Esophagus (tissue), 2 donors: ENCODE measurements at regions not wholly inside any gene's neighbourhood (a gene's known extent, or its start where the extent isn't known, plus 50 kb on each side); places are given as distances from the start of the nearest gene placed in this dataset.
"Not testable (repeated sequence)": the region's sequence is repeated elsewhere in the genome, so short reads cannot be mapped to it uniquely, and the experiment has no call there.

Experiments used
- H3K27ac ChIP-seq, 2 donors: one replicate each; pipeline ENCODE4 v1.5.1; 2013; ENCODE audit warnings: low read depth in 2 of 2, mild to moderate bottlenecking in 2 of 2, inconsistent platforms in 1 of 2, low read length in 1 of 2, moderate library complexity in 1 of 2
- H3K27me3 ChIP-seq, 2 donors: one replicate each; pipeline ENCODE4 v1.6.1; 2013; ENCODE audit warnings: low read length in 2 of 2, control low read depth in 1 of 2, mild to moderate bottlenecking in 1 of 2; ENCODE audit not compliant: insufficient read depth in 2 of 2, control insufficient read depth in 1 of 2
- H3K36me3 ChIP-seq, 2 donors: one replicate each; pipeline ENCODE4 v1.6.1; 2013; ENCODE audit warnings: low read length in 1 of 2; ENCODE audit not compliant: control insufficient read depth in 2 of 2, insufficient read depth in 2 of 2
- H3K4me1 ChIP-seq, 2 donors: one replicate each; pipeline ENCODE4 v1.6.1; 2013; ENCODE audit warnings: low read length in 1 of 2; ENCODE audit not compliant: control insufficient read depth in 2 of 2, insufficient read depth in 2 of 2
- H3K4me3 ChIP-seq, 2 donors: one replicate each; pipeline ENCODE4 v1.5.1; 2013; ENCODE audit warnings: low read length in 2 of 2, mild to moderate bottlenecking in 2 of 2, low read depth in 1 of 2, moderate library complexity in 1 of 2
- H3K9me3 ChIP-seq, 2 donors: one replicate each; pipeline ENCODE4 v1.6.1; 2013; ENCODE audit warnings: mild to moderate bottlenecking in 2 of 2, low read depth in 1 of 2, low read length in 1 of 2, moderate library complexity in 1 of 2; ENCODE audit not compliant: control insufficient read depth in 2 of 2, insufficient read depth in 1 of 2
- WGBS, 2 donors: extraction: QIAGEN DNeasy Blood & Tissue Kit; methylation state at CpG; one replicate each; pipeline ENCODE4 v1.1.7; 2013; 5-methylcytosine and 5-hydroxymethylcytosine counted together
- donor health status: healthy with polysubstance abuse.
- donor health status: Bipolar disorder and iron deficiency.

- Histone ChIP-seq H3K4me1 (peaks cover 0 to 7% of the 10 kb centered on the region in 2 donors), H3K27me3 (no peaks in the 10 kb centered on the region), H3K36me3 (no peaks in the 10 kb centered on the region), H3K27ac (peak overlapping the region; percentile 82 to 89), H3K4me3 (peak overlapping the region; percentile 65 to 75), H3K9me3 (no peaks in the 10 kb centered on the region)
- 2 to 5% methylated on average over 19 to 68 of the region's 68 CpGs for WGBS, 2 donors
Observed at GRCh38 chr12:67069451-67070306, 199.5 kb upstream of the CAND1 start.

- WGBS, 2 donors, result 59 to 67% methylated on average over 6 of the region's 6 CpGs
- no peaks in the 10 kb centered on the region for H3K9me3 ChIP-seq
- H3K4me1 ChIP-seq, result peaks cover 0 to 7% of the 10 kb centered on the region in 2 donors
- no peaks in the 10 kb centered on the region for H3K27me3 ChIP-seq
- H3K27ac ChIP-seq, result no peak overlapping the region
- H3K4me3 ChIP-seq, result no peak overlapping the region
- no peaks in the 10 kb centered on the region for H3K36me3 ChIP-seq
Observed at GRCh38 chr12:67070307-67070600, 198.9 kb upstream of the CAND1 start.

- WGBS, 2 donors, result 87 to 89% methylated on average over 4 of the region's 4 CpGs
- H3K9me3 ChIP-seq, result no peaks in the 10 kb centered on the region
- H3K27me3 ChIP-seq, result no peaks in the 10 kb centered on the region
- H3K4me1 ChIP-seq, result peaks cover 0 to 7% of the 10 kb centered on the region in 2 donors
- H3K27ac ChIP-seq, result no peak overlapping the region
- no peaks in the 10 kb centered on the region for H3K36me3 ChIP-seq
- no peak overlapping the region for H3K4me3 ChIP-seq
Observed at GRCh38 chr12:67070604-67071003, 198.6 kb upstream of the CAND1 start.

GRCh38 chr12:67072281-67072680 is 196.9 kb upstream of the CAND1 start:
- not testable (repeated sequence) for H3K36me3 ChIP-seq, H3K4me1 ChIP-seq, H3K27me3 ChIP-seq, H3K27ac ChIP-seq, H3K4me3 ChIP-seq, H3K9me3 ChIP-seq
- 94% methylated on average over 4 of the region's 4 CpGs for WGBS, 2 donors

- 45 to 54% methylated on average over 1 of the region's 1 CpG for WGBS, 2 donors
- Histone ChIP-seq H3K27ac (no peak overlapping the region), H3K4me1 (peaks cover 0 to 3% of the 10 kb centered on the region in 2 donors), H3K4me3 (no peak overlapping the region), H3K9me3 (no peaks in the 10 kb centered on the region), H3K27me3 (no peaks in the 10 kb centered on the region), H3K36me3 (no peaks in the 10 kb centered on the region)
Observed at GRCh38 chr12:67073336-67073735, 195.8 kb upstream of the CAND1 start.

- Histone ChIP-seq H3K27ac (no peak overlapping the region), H3K9me3 (no peaks in the 10 kb centered on the region), H3K27me3 (no peaks in the 10 kb centered on the region), H3K4me3 (no peak overlapping the region), H3K36me3 (no peaks in the 10 kb centered on the region), H3K4me1 (peaks cover 0 to 3% of the 10 kb centered on the region in 2 donors)
- 80 to 81% methylated on average over 6 of the region's 6 CpGs for WGBS, 2 donors
Observed at GRCh38 chr12:67074072-67074471, 195.1 kb upstream of the CAND1 start.

GRCh38 chr12:67077617-67078016 is 191.5 kb upstream of the CAND1 start:
- Histone ChIP-seq H3K36me3 (no peaks in the 10 kb centered on the region), H3K9me3 (no peaks in the 10 kb centered on the region), H3K4me3 (no peak overlapping the region), H3K27me3 (no peaks in the 10 kb centered on the region), H3K4me1 (no peaks in the 10 kb centered on the region), H3K27ac (no peak overlapping the region)
- 43 to 51% methylated on average over 1 of the region's 1 CpG for WGBS, 2 donors

GRCh38 chr12:67078957-67079356 is 190.2 kb upstream of the CAND1 start:
- H3K27me3 ChIP-seq, result no peaks in the 10 kb centered on the region
- no peaks in the 10 kb centered on the region for H3K4me1 ChIP-seq
- H3K36me3 ChIP-seq, result no peaks in the 10 kb centered on the region
- H3K27ac ChIP-seq, result no peak overlapping the region
- no peaks in the 10 kb centered on the region for H3K9me3 ChIP-seq
- H3K4me3 ChIP-seq, result no peak overlapping the region
- WGBS, 2 donors, result 77 to 88% methylated on average over 4 of the region's 4 CpGs

GRCh38 chr12:67080637-67081036 is 188.5 kb upstream of the CAND1 start:
- no peaks in the 10 kb centered on the region for H3K27me3 ChIP-seq
- no peak overlapping the region for H3K4me3 ChIP-seq
- no peaks in the 10 kb centered on the region for H3K36me3 ChIP-seq
- H3K9me3 ChIP-seq, result no peaks in the 10 kb centered on the region
- WGBS, 2 donors, result 52 to 66% methylated on average over 1 of the region's 1 CpG
- no peak overlapping the region for H3K27ac ChIP-seq
- no peaks in the 10 kb centered on the region for H3K4me1 ChIP-seq

GRCh38 chr12:67082221-67082620 is 186.9 kb upstream of the CAND1 start:
- H3K4me1 ChIP-seq, result no peaks in the 10 kb centered on the region
- H3K27me3 ChIP-seq, result no peaks in the 10 kb centered on the region
- H3K9me3 ChIP-seq, result no peaks in the 10 kb centered on the region
- no peak overlapping the region for H3K27ac ChIP-seq
- WGBS, 2 donors, result 24 to 51% methylated on average over 1 of the region's 1 CpG
- no peaks in the 10 kb centered on the region for H3K36me3 ChIP-seq
- H3K4me3 ChIP-seq, result no peak overlapping the region
